B cell (primary cell): ENCODE measurements at regions not wholly inside any gene's neighbourhood (a gene's known extent, or its start where the extent isn't known, plus 50 kb on each side); places are given as distances from the start of the nearest gene placed in this dataset.

Experiments
- ATAC-seq: fragments of 200-7000 bp; cut with Tn5 transposase; one replicate; pipeline ENCODE4 v1.10.0; 2021; ENCODE audit warnings: low read depth, mild to moderate bottlenecking, moderate number of reproducible peaks, moderate library complexity
- CTCF ChIA-PET: fragments of 350-600 bp; sonication (Branson Sonifier 250); formaldehyde crosslinking; loops from one replicate; lab custom pipeline; 2021; ENCODE audit warnings: antibody characterized with exemption, inconsistent platforms; lab: Charles Lee
- POLR2A ChIA-PET: fragments of 350-600 bp; sonication (Branson Sonifier 250); formaldehyde crosslinking; loops from one replicate; lab custom pipeline; 2021; ENCODE audit warnings: antibody characterized with exemption; lab: Charles Lee
- DNase-seq: peaks from one replicate; pipeline ENCODE4 v3.0.0; 2013
- H2AFZ ChIP-seq: 2 replicates; pipeline ENCODE4 v1.6.1; 2012; ENCODE audit warnings: mild to moderate bottlenecking, low read depth, low read length; ENCODE audit not compliant: insufficient read depth, poor library complexity, severe bottlenecking
- H3K27ac ChIP-seq, 2 donors: 1 replicate in 1 of 2; 2 replicates in 1 of 2; pipeline ENCODE4 v1.5.1; 2012 to 2013; ENCODE audit warnings: low read length in 2 of 2, mild to moderate bottlenecking in 2 of 2, moderate library complexity in 1 of 2
- H3K27me3 ChIP-seq, 4 experiments: fragments of 200-600 bp in 1 of 4; sonication (generic) in 1 of 4; replicated peaks in 1 of 4; 1 replicate in 2 of 4; 2 replicates in 2 of 4; pipeline versions ENCODE4 v1.6.1 to v1.7.0; 2013 to 2016; ENCODE audit warnings: low read length in 3 of 4, mild to moderate bottlenecking in 2 of 4, mixed read lengths in 1 of 4, moderate library complexity in 1 of 4; ENCODE audit not compliant: insufficient read depth in 4 of 4, control insufficient read depth in 3 of 4; ENCODE audit errors: control extremely low read depth in 1 of 4
- H3K36me3 ChIP-seq, 2 experiments: replicated peaks in 1 of 2; 1 replicate in 1 of 2; 2 replicates in 1 of 2; pipeline versions ENCODE4 v1.6.1 to v1.7.1; 2013; ENCODE audit warnings: low read length in 1 of 2; ENCODE audit not compliant: insufficient read depth in 2 of 2, control insufficient read depth in 1 of 2; ENCODE audit errors: control extremely low read depth in 1 of 2, extremely low read depth in 1 of 2
- H3K4me1 ChIP-seq, 2 donors: fragments of 200-600 bp in 1 of 2; sonication (generic) in 1 of 2; 1 replicate in 1 of 2; 2 replicates in 1 of 2; pipeline versions ENCODE4 v1.5.1 to v1.6.1; 2013 to 2017; ENCODE audit warnings: low read length in 2 of 2; ENCODE audit not compliant: control insufficient read depth in 2 of 2, insufficient read depth in 2 of 2
- H3K4me2 ChIP-seq: replicated peaks from 2 replicates; pipeline ENCODE3; 2012; ENCODE audit warnings: mild to moderate bottlenecking, low read depth, low read length; ENCODE audit not compliant: poor library complexity, severe bottlenecking
- H3K4me3 ChIP-seq, 5 experiments: fragments of 200-600 bp in 1 of 5; sonication (generic) in 1 of 5; 1 replicate in 3 of 5; 2 replicates in 2 of 5; pipeline versions ENCODE4 v1.5.1 to v1.7.0; 2011 to 2016; ENCODE audit warnings: low read length in 4 of 5, mild to moderate bottlenecking in 4 of 5, low read depth in 2 of 5, control low read depth in 1 of 5, moderate library complexity in 1 of 5; ENCODE audit not compliant: insufficient read depth in 1 of 5; ENCODE audit errors: control extremely low read depth in 1 of 5, extremely low read depth in 1 of 5
- H3K79me2 ChIP-seq: fragments of 200-600 bp; sonication (generic); one replicate; pipeline ENCODE4 v1.6.0; 2016; ENCODE audit warnings: low read length; ENCODE audit not compliant: control insufficient read depth, insufficient read depth
- H3K9ac ChIP-seq: fragments of 200-600 bp; sonication (generic); 2 replicates; pipeline ENCODE4 v1.6.1; 2017; ENCODE audit warnings: mild to moderate bottlenecking, low read length, moderate library complexity
- H3K9me3 ChIP-seq, 3 donors: one replicate each; pipeline versions ENCODE4 v1.6.1 to v1.7.1; 2013; ENCODE audit warnings: low read length in 2 of 3; ENCODE audit not compliant: control insufficient read depth in 2 of 3, insufficient read depth in 1 of 3; ENCODE audit errors: control extremely low read depth in 1 of 3
- H4K20me1 ChIP-seq: 2 replicates; pipeline ENCODE4 v1.6.0; 2012; ENCODE audit warnings: mild to moderate bottlenecking, low read length; ENCODE audit not compliant: insufficient read depth, control insufficient read depth, poor library complexity, severe bottlenecking
- H3K27ac Mint-ChIP-seq: one replicate; pipeline ENCODE4 v1.8.0; 2021; ENCODE audit warnings: mixed read lengths
- H3K27me3 Mint-ChIP-seq: one replicate; pipeline ENCODE4 v1.8.0; 2021; ENCODE audit warnings: mixed read lengths
- H3K4me1 Mint-ChIP-seq: one replicate; pipeline ENCODE4 v1.8.0; 2021; ENCODE audit warnings: mixed read lengths
- H3K4me3 Mint-ChIP-seq: one replicate; pipeline ENCODE4 v1.8.0; 2021; ENCODE audit warnings: mixed read lengths
- H3K9me3 Mint-ChIP-seq: one replicate; pipeline ENCODE4 v1.8.0; 2022; ENCODE audit warnings: mixed read lengths; ENCODE audit not compliant: insufficient read depth
- CTCF ChIP-seq: fragments of 200-600 bp; IDR thresholded peaks from one replicate; pipeline ENCODE4 v1.8.0; 2022; ENCODE audit warnings: antibody characterized with exemption, mild to moderate bottlenecking
- EZH2 ChIP-seq: IDR thresholded peaks from 2 replicates; pipeline ENCODE4 v1.6.1; 2012; ENCODE audit warnings: borderline replicate concordance, low read depth, mild to moderate bottlenecking, moderate library complexity, low read length; ENCODE audit not compliant: insufficient read depth, poor library complexity, severe bottlenecking
- WGBS: methylation state at CpG from one replicate; pipeline ENCODE4 v1.1.5; 2013; ENCODE audit warnings: missing lambda C conversion rate; ENCODE audit not compliant: insufficient coverage; 5-methylcytosine and 5-hydroxymethylcytosine counted together
- intact Hi-C: fragments of 100-400 bp; cut with micrococcal nuclease; formaldehyde crosslinking; loops from one replicate; pipeline ENCODE4 v1.10.0; 2022

- ChIA-PET CTCF (no interaction called here), POLR2A (no interaction called here)
- H3K4me2 ChIP-seq, result no peak overlapping the region
- no peak for TF ChIP-seq CTCF
- no peak for TF ChIP-seq EZH2
- Mint-ChIP-seq H3K27me3 (no peaks in the 10 kb centered on the region), H3K4me3 (no peak overlapping the region), H3K4me1 (no peaks in the 10 kb centered on the region), H3K27ac (no peak overlapping the region), H3K9me3 (no peaks in the 10 kb centered on the region)
- no peak overlapping the region for H3K4me3 ChIP-seq
- no peak overlapping the region for H3K27ac ChIP-seq
- peaks cover 0 to 1% (median 0%) of the 10 kb centered on the region in 3 donors for H3K9me3 ChIP-seq
- DNase-seq (no peak), ATAC-seq (no peak)
- H2AFZ ChIP-seq, result no peak overlapping the region
- no peaks in the 10 kb centered on the region for H3K27me3 ChIP-seq
- no peaks in the 10 kb centered on the region for H4K20me1 ChIP-seq
- no CpG with 5 or more reads among the region's 1 CpG for WGBS
- no peaks in the 10 kb centered on the region for H3K36me3 ChIP-seq
- H3K9ac ChIP-seq, result no peak overlapping the region
- intact Hi-C loops, result no loop called here
- H3K79me2 ChIP-seq, result no peaks in the 10 kb centered on the region
- no peaks in the 10 kb centered on the region for H3K4me1 ChIP-seq
Observed at GRCh38 chr1:196071447-196071846, 536.8 kb downstream of the KCNT2 start.

- peaks cover 0 to 1% (median 0%) of the 10 kb centered on the region in 3 donors for H3K9me3 ChIP-seq
- Mint-ChIP-seq H3K27me3 (no peaks in the 10 kb centered on the region), H3K27ac (no peak overlapping the region), H3K4me1 (no peaks in the 10 kb centered on the region), H3K4me3 (no peak overlapping the region), H3K9me3 (no peaks in the 10 kb centered on the region)
- intact Hi-C loops, result no loop called here
- no peaks in the 10 kb centered on the region for H4K20me1 ChIP-seq
- H3K9ac ChIP-seq, result no peak overlapping the region
- no peaks in the 10 kb centered on the region for H3K36me3 ChIP-seq
- H3K4me3 ChIP-seq, result no peak overlapping the region
- ChIA-PET CTCF (no interaction called here), POLR2A (no interaction called here)
- no peak overlapping the region for H3K4me2 ChIP-seq
- H3K79me2 ChIP-seq, result no peaks in the 10 kb centered on the region
- DNase-seq, result no peak
- ATAC-seq, result no peak
- no peaks in the 10 kb centered on the region for H3K4me1 ChIP-seq
- H2AFZ ChIP-seq, result no peak overlapping the region
- no peaks in the 10 kb centered on the region for H3K27me3 ChIP-seq
- no peak overlapping the region for H3K27ac ChIP-seq
- no CpG with 5 or more reads among the region's 2 CpGs for WGBS
- TF ChIP-seq CTCF (no peak), EZH2 (no peak)
Observed at GRCh38 chr1:196070940-196071339, 537.3 kb downstream of the KCNT2 start.
